Mammary epithelial cell (primary cell): ENCODE measurements at regions not wholly inside any gene's neighbourhood (a gene's known extent, or its start where the extent isn't known, plus 50 kb on each side); places are given as distances from the start of the nearest gene placed in this dataset.

ENCODE experiments used
- EZH2 ChIP-seq: IDR thresholded peaks from 2 replicates; pipeline ENCODE4 v1.6.1; 2012; ENCODE audit warnings: low read length, inconsistent platforms, borderline replicate concordance
- TF ChIP-seq, protein P1 (sequence below), 2 donors: IDR thresholded peaks in 1 of 2; conservative IDR thresholded peaks in 1 of 2; 2 replicates each; pipeline ENCODE4 v1.5.1; 2011 to 2012; ENCODE audit warnings: inconsistent platforms in 2 of 2, low read length in 2 of 2, mild to moderate bottlenecking in 2 of 2, control low read depth in 1 of 2, low read depth in 1 of 2; ENCODE audit not compliant: insufficient read depth in 1 of 2; ENCODE audit errors: extremely low read depth in 1 of 2

DNA sequence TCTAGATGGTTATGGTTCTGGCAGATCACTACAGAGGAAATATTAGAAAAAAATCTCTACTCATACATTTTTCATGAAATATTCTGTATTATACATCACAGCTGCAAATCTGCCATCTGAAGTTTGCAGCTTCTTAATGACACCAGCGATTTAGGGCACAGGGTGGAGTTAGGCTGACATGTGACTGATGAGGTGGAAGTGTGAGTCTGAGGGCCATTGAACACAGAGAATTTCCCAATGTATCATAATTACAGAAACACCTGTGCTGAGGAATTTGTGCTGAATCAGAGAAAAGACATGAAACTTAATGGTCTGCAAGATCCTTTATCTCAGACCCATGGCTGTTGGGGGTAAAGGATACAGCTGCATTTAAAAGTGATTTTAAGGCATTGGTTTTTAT lies 2025.6 kb upstream of the AGA start:
- TF ChIP-seq, protein P1, sequence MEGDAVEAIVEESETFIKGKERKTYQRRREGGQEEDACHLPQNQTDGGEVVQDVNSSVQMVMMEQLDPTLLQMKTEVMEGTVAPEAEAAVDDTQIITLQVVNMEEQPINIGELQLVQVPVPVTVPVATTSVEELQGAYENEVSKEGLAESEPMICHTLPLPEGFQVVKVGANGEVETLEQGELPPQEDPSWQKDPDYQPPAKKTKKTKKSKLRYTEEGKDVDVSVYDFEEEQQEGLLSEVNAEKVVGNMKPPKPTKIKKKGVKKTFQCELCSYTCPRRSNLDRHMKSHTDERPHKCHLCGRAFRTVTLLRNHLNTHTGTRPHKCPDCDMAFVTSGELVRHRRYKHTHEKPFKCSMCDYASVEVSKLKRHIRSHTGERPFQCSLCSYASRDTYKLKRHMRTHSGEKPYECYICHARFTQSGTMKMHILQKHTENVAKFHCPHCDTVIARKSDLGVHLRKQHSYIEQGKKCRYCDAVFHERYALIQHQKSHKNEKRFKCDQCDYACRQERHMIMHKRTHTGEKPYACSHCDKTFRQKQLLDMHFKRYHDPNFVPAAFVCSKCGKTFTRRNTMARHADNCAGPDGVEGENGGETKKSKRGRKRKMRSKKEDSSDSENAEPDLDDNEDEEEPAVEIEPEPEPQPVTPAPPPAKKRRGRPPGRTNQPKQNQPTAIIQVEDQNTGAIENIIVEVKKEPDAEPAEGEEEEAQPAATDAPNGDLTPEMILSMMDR (conservative IDR thresholded peaks at IDR 0.05 in 1 of 2, IDR thresholded peaks at IDR 0.05 in 1 of 2; ENCODE audit: extremely low read depth in 1 of 2, insufficient read depth in 1 of 2, low read depth in 1 of 2, low read length in 2 of 2), result no peak
- no peak for TF ChIP-seq EZH2
